GM12891 (cell line): ENCODE measurements at regions not wholly inside any gene's neighbourhood (a gene's known extent, or its start where the extent isn't known, plus 50 kb on each side); places are given as distances from the start of the nearest gene placed in this dataset.

Experiments
- PAX5 ChIP-seq: IDR thresholded peaks from 2 replicates; pipeline ENCODE4 v1.6.1; 2011; ENCODE audit warnings: low read length, moderate library complexity, mild to moderate bottlenecking; ENCODE audit not compliant: insufficient read depth, severe bottlenecking
- POLR2A ChIP-seq: IDR thresholded peaks from 2 replicates; pipeline ENCODE4 v1.6.1; 2011; ENCODE audit warnings: low read depth, low read length, control low read depth
- POLR2AphosphoS5 ChIP-seq: IDR thresholded peaks from 2 replicates; pipeline ENCODE4 v1.6.1; 2011; ENCODE audit warnings: low read depth, low read length, control low read depth
- SPI1 ChIP-seq: IDR thresholded peaks from 2 replicates; pipeline ENCODE4 v1.6.1; 2011; ENCODE audit warnings: low read depth, low read length, control low read depth
- TAF1 ChIP-seq: IDR thresholded peaks from 2 replicates; pipeline ENCODE4 v1.6.1; 2011; ENCODE audit warnings: low read depth, low read length, control low read depth

- TF ChIP-seq POLR2A (no peak), TAF1 (no peak), PAX5 (no peak), POLR2AphosphoS5 (no peak), SPI1 (no peak)
Measured at GRCh38 chr11:31927982-31928381, 116.9 kb upstream of the PAX6 start.
